Right cardiac atrium (tissue), 5 donors: ENCODE measurements at regions not wholly inside any gene's neighbourhood (a gene's known extent, or its start where the extent isn't known, plus 50 kb on each side); places are given as distances from the start of the nearest gene placed in this dataset.
"Not testable (repeated sequence)": the region's sequence is repeated elsewhere in the genome, so short reads cannot be mapped to it uniquely, and the experiment has no call there.

ENCODE experiments used
- ATAC-seq, 2 donors: fragments of 200-7000 bp; cut with Tn5 transposase; one replicate each; pipeline versions ENCODE4 v1.8.0 to v1.9.1; 2020; ENCODE audit warnings: moderate library complexity in 2 of 2, mild to moderate bottlenecking in 1 of 2
- DNase-seq, 3 donors: peaks; one replicate each; pipeline ENCODE4 v3.0.0-alpha.2; 2020
- H3K27ac ChIP-seq: one replicate; pipeline ENCODE4 v1.5.1; 2013; ENCODE audit warnings: mild to moderate bottlenecking, low read length, control low read depth, moderate library complexity
- H3K27me3 ChIP-seq: one replicate; pipeline ENCODE4 v1.6.1; 2013; ENCODE audit not compliant: control insufficient read depth, insufficient read depth
- H3K4me1 ChIP-seq: one replicate; pipeline ENCODE4 v1.6.1; 2013; ENCODE audit warnings: low read length; ENCODE audit not compliant: control insufficient read depth, insufficient read depth
- H3K4me3 ChIP-seq: one replicate; pipeline ENCODE4 v1.5.1; 2013; ENCODE audit warnings: low read length, control low read depth
- H3K9me3 ChIP-seq: one replicate; pipeline ENCODE4 v1.6.1; 2013; ENCODE audit warnings: low read length; ENCODE audit not compliant: control insufficient read depth
- WGBS: extraction: QIAGEN DNeasy Blood & Tissue Kit; methylation state at CpG from one replicate; pipeline ENCODE4 v1.1.7; 2013; 5-methylcytosine and 5-hydroxymethylcytosine counted together
- intact Hi-C, 4 donors: fragments of 100-400 bp; cut with DNase I; formaldehyde crosslinking; loops; one replicate each; pipeline versions ENCODE4 v1.11.0 to v1.14.0; 2022 to 2023
- donor health status: healthy with polysubstance abuse.
- donor health status: DM: no; HTN: yes; CAD: no.
- donor health status: DM: no; HTN: no; CAD: no.
- donor health status: DM: no; HTN: yes; CAD: no; lungs with severe emphysema.
- donor health status: DM: yes; HTN: yes; CAD: no.

DNA sequence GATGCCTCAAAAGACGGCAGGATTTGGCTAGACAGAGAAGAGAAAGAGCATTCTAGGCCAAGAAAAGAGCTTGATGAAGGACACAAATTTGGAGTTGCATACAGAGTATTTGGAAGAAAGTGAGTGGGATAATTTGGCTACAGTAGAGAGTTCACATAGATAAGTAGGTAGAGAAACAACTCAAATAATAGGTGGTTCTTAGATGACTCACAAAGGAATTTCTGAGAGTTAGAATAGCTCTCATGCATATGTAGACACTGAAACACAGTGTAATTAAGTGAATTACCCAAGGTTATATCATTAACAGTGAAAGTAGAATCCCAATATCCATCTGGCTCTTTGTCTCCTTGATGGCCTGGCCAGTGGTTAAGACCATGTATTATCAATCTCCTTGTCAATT lies 228.6 kb upstream of the DDI1 start:
- Histone ChIP-seq H3K27me3 (no peaks in the 10 kb centered on the region), H3K4me3 (no peak overlapping the region), H3K4me1 (no peaks in the 10 kb centered on the region), H3K27ac (no peak overlapping the region), H3K9me3 (no peaks in the 10 kb centered on the region)
- DNase-seq (no peak), ATAC-seq (no peak)
- 55% methylated on average over 1 of the region's 1 CpG for WGBS
- intact Hi-C loops: no loop called here

GRCh38 chr11:103808252-103808651 lies 228.2 kb upstream of the DDI1 start:
- WGBS: 89% methylated on average over 3 of the region's 3 CpGs
- ATAC-seq (no peak), DNase-seq (no peak)
- Histone ChIP-seq H3K4me3 (no peak overlapping the region), H3K27me3 (no peaks in the 10 kb centered on the region), H3K9me3 (no peaks in the 10 kb centered on the region), H3K27ac (no peak overlapping the region), H3K4me1 (no peaks in the 10 kb centered on the region)
- intact Hi-C loops: no loop called here

GRCh38 chr11:103811870-103812455 lies 224.5 kb upstream of the DDI1 start:
- intact Hi-C loops: no loop called here
- H3K27me3 ChIP-seq: no peaks in the 10 kb centered on the region
- H3K27ac ChIP-seq: no peak overlapping the region
- ATAC-seq: no peak
- no peaks in the 10 kb centered on the region for H3K9me3 ChIP-seq
- no peak overlapping the region for H3K4me3 ChIP-seq
- WGBS: 82% methylated on average over 3 of the region's 3 CpGs
- no peak for DNase-seq
- H3K4me1 ChIP-seq: no peaks in the 10 kb centered on the region

- DNase-seq (no peak), ATAC-seq (no peak)
- intact Hi-C loops: no loop called here
- no peaks in the 10 kb centered on the region for H3K27me3 ChIP-seq
- no peak overlapping the region for H3K4me3 ChIP-seq
- WGBS: 61% methylated on average over 3 of the region's 3 CpGs
- no peaks in the 10 kb centered on the region for H3K9me3 ChIP-seq
- no peak overlapping the region for H3K27ac ChIP-seq
- H3K4me1 ChIP-seq: no peaks in the 10 kb centered on the region
Observed at GRCh38 chr11:103812680-103813079, 223.8 kb upstream of the DDI1 start.

GRCh38 chr11:103820345-103820744 lies 216.1 kb upstream of the DDI1 start:
- WGBS: 89% methylated on average over 8 of the region's 8 CpGs
- ATAC-seq, H3K27me3 ChIP-seq, H3K4me1 ChIP-seq, H3K9me3 ChIP-seq, H3K4me3 ChIP-seq, H3K27ac ChIP-seq, intact Hi-C loops, DNase-seq: not testable (repeated sequence)

- no peaks in the 10 kb centered on the region for H3K27me3 ChIP-seq
- no peaks in the 10 kb centered on the region for H3K4me1 ChIP-seq
- H3K9me3 ChIP-seq: no peaks in the 10 kb centered on the region
- no peak for DNase-seq
- intact Hi-C loops: no loop called here
- no peak overlapping the region for H3K27ac ChIP-seq
- H3K4me3 ChIP-seq: no peak overlapping the region
- WGBS: 49% methylated on average over 1 of the region's 1 CpG
- ATAC-seq: no peak
Observed at GRCh38 chr11:103824116-103824515, 212.3 kb upstream of the DDI1 start.

GRCh38 chr11:103825469-103825868 lies 211.0 kb upstream of the DDI1 start:
- H3K4me1 ChIP-seq: no peaks in the 10 kb centered on the region
- H3K27ac ChIP-seq: no peak overlapping the region
- H3K4me3 ChIP-seq: no peak overlapping the region
- ATAC-seq (no peak), DNase-seq (no peak)
- H3K27me3 ChIP-seq: no peaks in the 10 kb centered on the region
- intact Hi-C loops: no loop called here
- no peaks in the 10 kb centered on the region for H3K9me3 ChIP-seq
- 97% methylated on average over 2 of the region's 2 CpGs for WGBS

DNA sequence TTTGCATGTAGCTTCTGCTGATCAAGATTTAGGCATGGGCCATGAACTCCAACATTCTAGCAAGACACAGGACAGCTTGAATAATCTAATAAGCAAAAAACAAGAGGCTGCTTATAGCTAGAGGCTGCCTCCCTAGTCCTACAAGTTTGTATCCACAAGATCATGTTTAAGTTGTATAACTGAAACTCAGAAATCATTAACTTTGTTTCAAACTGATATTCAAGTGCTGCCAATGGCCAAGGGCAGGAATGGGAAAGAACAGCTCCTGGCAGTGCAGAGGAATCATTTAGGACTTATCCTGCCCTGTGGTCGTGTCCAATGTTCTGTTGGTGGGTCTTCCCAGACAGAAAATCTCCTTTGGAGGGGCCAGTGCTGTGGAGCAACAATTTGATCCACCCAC lies 209.6 kb upstream of the DDI1 start:
- ATAC-seq (no peak), DNase-seq (no peak)
- no peaks in the 10 kb centered on the region for H3K27me3 ChIP-seq
- intact Hi-C loops: no loop called here
- H3K4me1 ChIP-seq: no peaks in the 10 kb centered on the region
- no peak overlapping the region for H3K4me3 ChIP-seq
- H3K9me3 ChIP-seq: no peaks in the 10 kb centered on the region
- WGBS: 48% methylated on average over 1 of the region's 1 CpG
- no peak overlapping the region for H3K27ac ChIP-seq

GRCh38 chr11:103829596-103829995 lies 206.8 kb upstream of the DDI1 start:
- 96% methylated on average over 4 of the region's 4 CpGs for WGBS
- H3K27me3 ChIP-seq: no peaks in the 10 kb centered on the region
- intact Hi-C loops: no loop called here
- no peak overlapping the region for H3K4me3 ChIP-seq
- no peaks in the 10 kb centered on the region for H3K4me1 ChIP-seq
- H3K9me3 ChIP-seq: no peaks in the 10 kb centered on the region
- DNase-seq: no peak
- H3K27ac ChIP-seq: no peak overlapping the region
- no peak for ATAC-seq

GRCh38 chr11:103830205-103830604 lies 206.2 kb upstream of the DDI1 start:
- ATAC-seq (no peak), DNase-seq (no peak)
- H3K27me3 ChIP-seq: no peaks in the 10 kb centered on the region
- intact Hi-C loops: no loop called here
- no peaks in the 10 kb centered on the region for H3K4me1 ChIP-seq
- H3K27ac ChIP-seq: no peak overlapping the region
- 59% methylated on average over 1 of the region's 1 CpG for WGBS
- no peak overlapping the region for H3K4me3 ChIP-seq
- H3K9me3 ChIP-seq: no peaks in the 10 kb centered on the region

DNA sequence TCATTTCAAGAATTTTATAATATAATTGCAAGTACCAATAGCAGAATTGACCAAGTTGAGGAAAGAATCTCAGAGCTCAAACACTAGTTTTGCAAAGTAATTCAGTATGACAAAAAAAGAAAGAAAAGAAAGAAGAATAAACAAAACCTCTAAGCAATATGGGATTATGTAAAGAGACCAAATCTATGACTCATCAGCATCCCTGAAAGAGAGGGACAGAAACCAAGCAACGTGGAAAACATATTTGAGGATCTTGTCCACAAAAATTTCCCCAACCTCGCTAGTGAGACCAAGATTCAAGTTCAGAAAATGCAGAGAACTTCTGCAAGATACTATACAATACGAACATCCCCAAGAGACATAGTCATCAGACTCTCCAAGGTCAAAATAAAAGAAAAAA lies 203.7 kb upstream of the DDI1 start:
- WGBS: 91% methylated on average over 3 of the region's 3 CpGs
- Histone ChIP-seq H3K27ac (no peak overlapping the region), H3K9me3 (no peaks in the 10 kb centered on the region), H3K4me1 (no peaks in the 10 kb centered on the region), H3K4me3 (no peak overlapping the region), H3K27me3 (no peaks in the 10 kb centered on the region)
- ATAC-seq: no peak
- no peak for DNase-seq
- intact Hi-C loops: no loop called here

DNA sequence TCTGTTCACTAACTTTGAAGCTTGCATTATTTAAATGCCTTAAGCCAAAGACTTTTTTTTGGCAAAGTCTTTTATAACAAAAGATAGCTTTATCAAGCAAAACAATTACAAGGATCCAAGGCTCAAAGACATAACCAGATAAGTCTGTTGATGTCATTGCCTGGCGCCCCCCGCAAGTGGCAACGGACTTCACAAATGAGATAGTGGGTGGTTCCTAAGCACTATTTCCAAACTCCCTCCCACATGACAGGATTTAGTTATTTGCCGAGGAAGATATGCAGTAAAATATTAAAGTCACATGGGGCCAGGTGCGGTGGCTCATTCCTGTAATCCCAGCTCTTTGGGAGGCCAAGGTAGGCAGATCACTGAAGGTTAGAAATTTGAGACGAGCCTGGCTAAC lies 194.2 kb upstream of the DDI1 start:
- H3K27me3 ChIP-seq: no peaks in the 10 kb centered on the region
- no peak overlapping the region for H3K27ac ChIP-seq
- intact Hi-C loops: no loop called here
- H3K4me1 ChIP-seq: no peaks in the 10 kb centered on the region
- no peaks in the 10 kb centered on the region for H3K9me3 ChIP-seq
- peak in 1 of 2 donors; percentile 58 for ATAC-seq
- DNase-seq: peak; percentile 21 to 84 (median 60)
- no peak overlapping the region for H3K4me3 ChIP-seq
- WGBS: 38% methylated on average over 6 of the region's 6 CpGs
